H9 (cell line): ENCODE measurements at regions not wholly inside any gene's neighbourhood (a gene's known extent, or its start where the extent isn't known, plus 50 kb on each side); places are given as distances from the start of the nearest gene placed in this dataset.

ENCODE experiments used
- DNase-seq: peaks from one replicate; pipeline ENCODE4 v3.0.0-alpha.2; 2017
- H2AFZ ChIP-seq: one replicate; pipeline ENCODE4 v1.6.1; 2013; ENCODE audit warnings: mild to moderate bottlenecking, low read length, control low read depth, moderate library complexity
- H2AK5ac ChIP-seq: 2 replicates; pipeline ENCODE4 v1.6.1; 2013; ENCODE audit warnings: low read length, control low read depth, mixed read lengths; ENCODE audit not compliant: insufficient read length
- H2BK120ac ChIP-seq: one replicate; pipeline ENCODE4 v1.6.1; 2013; ENCODE audit warnings: low read depth, mild to moderate bottlenecking, low read length, control low read depth, inconsistent platforms; ENCODE audit not compliant: poor library complexity, severe bottlenecking
- H2BK12ac ChIP-seq: 2 replicates; pipeline ENCODE4 v1.6.1; 2013; ENCODE audit warnings: low read length, control low read depth, mixed read lengths, low read depth; ENCODE audit not compliant: insufficient read length
- H2BK15ac ChIP-seq: 2 replicates; pipeline ENCODE4 v1.6.1; 2013; ENCODE audit warnings: low read depth, low read length, control low read depth
- H2BK20ac ChIP-seq: one replicate; pipeline ENCODE4 v1.6.1; 2013; ENCODE audit warnings: low read depth, mild to moderate bottlenecking, low read length, control low read depth, inconsistent platforms; ENCODE audit not compliant: poor library complexity, severe bottlenecking
- H2BK5ac ChIP-seq: 2 replicates; pipeline ENCODE4 v1.6.1; 2013; ENCODE audit warnings: low read length, control low read depth, mixed read lengths; ENCODE audit not compliant: insufficient read length
- H3K14ac ChIP-seq: 2 replicates; pipeline ENCODE4 v1.6.1; 2013; ENCODE audit warnings: low read length, control low read depth; ENCODE audit not compliant: insufficient read depth
- H3K18ac ChIP-seq: 2 replicates; pipeline ENCODE4 v1.6.1; 2013; ENCODE audit warnings: low read depth, mild to moderate bottlenecking, mixed read lengths, low read length, control low read depth; ENCODE audit not compliant: insufficient read length
- H3K23ac ChIP-seq: 2 replicates; pipeline ENCODE4 v1.6.1; 2013; ENCODE audit warnings: low read length, control low read depth, mixed read lengths, low read depth; ENCODE audit not compliant: insufficient read length
- H3K23me2 ChIP-seq: 2 replicates; pipeline ENCODE4 v1.6.1; 2013; ENCODE audit warnings: low read depth, mild to moderate bottlenecking, mixed read lengths, low read length, control low read depth; ENCODE audit not compliant: insufficient read length, poor library complexity, severe bottlenecking
- H3K27ac ChIP-seq: 2 replicates; pipeline ENCODE4 v1.5.1; 2013; ENCODE audit warnings: low read length, control low read depth, mixed read lengths, low read depth; ENCODE audit not compliant: insufficient read length
- H3K27me3 ChIP-seq: 2 replicates; pipeline ENCODE4 v1.6.1; 2013; ENCODE audit warnings: low read length, control low read depth, inconsistent platforms; ENCODE audit not compliant: insufficient read depth
- H3K4ac ChIP-seq: 2 replicates; pipeline ENCODE4 v1.6.1; 2013; ENCODE audit warnings: low read depth, mild to moderate bottlenecking, control low read depth, inconsistent platforms, low read length, moderate library complexity
- H3K4me1 ChIP-seq: 2 replicates; pipeline ENCODE4 v1.6.1; 2013; ENCODE audit warnings: low read length, control low read depth, inconsistent platforms; ENCODE audit not compliant: insufficient read depth
- H3K4me2 ChIP-seq: 2 replicates; pipeline ENCODE4 v1.6.1; 2013; ENCODE audit warnings: low read length, control low read depth, mixed read lengths; ENCODE audit not compliant: insufficient read length, insufficient read depth
- H3K56ac ChIP-seq: 2 replicates; pipeline ENCODE4 v1.6.1; 2013; ENCODE audit warnings: low read depth, mild to moderate bottlenecking, mixed read lengths, low read length, control low read depth; ENCODE audit not compliant: insufficient read length
- H3K79me1 ChIP-seq: 2 replicates; pipeline ENCODE4 v1.6.1; 2013; ENCODE audit warnings: low read depth, mild to moderate bottlenecking, moderate library complexity, low read length, control low read depth, inconsistent platforms; ENCODE audit not compliant: insufficient read depth, poor library complexity, severe bottlenecking
- H3K79me2 ChIP-seq: 2 replicates; pipeline ENCODE4 v1.6.1; 2013; ENCODE audit warnings: low read length, control low read depth, inconsistent platforms; ENCODE audit not compliant: insufficient read depth
- H3K9ac ChIP-seq: 2 replicates; pipeline ENCODE4 v1.6.1; 2013; ENCODE audit warnings: low read length, control low read depth, mixed read lengths; ENCODE audit not compliant: insufficient read length; ENCODE audit errors: extremely low read depth
- H3K9me3 ChIP-seq: one replicate; pipeline ENCODE4 v1.6.1; 2013; ENCODE audit warnings: low read depth, low read length, inconsistent platforms; ENCODE audit not compliant: control insufficient read depth
- H3T11ph ChIP-seq: one replicate; pipeline ENCODE4 v1.6.1; 2013; ENCODE audit warnings: mild to moderate bottlenecking, low read length, control low read depth, inconsistent platforms
- H4K20me1 ChIP-seq: one replicate; pipeline ENCODE4 v1.6.1; 2013; ENCODE audit not compliant: control insufficient read depth, insufficient read length, insufficient read depth
- H4K5ac ChIP-seq: 2 replicates; pipeline ENCODE4 v1.6.1; 2013; ENCODE audit warnings: low read depth, mild to moderate bottlenecking, mixed read lengths, low read length, control low read depth; ENCODE audit not compliant: insufficient read length
- H4K8ac ChIP-seq: replicated peaks from 2 replicates; pipeline ENCODE4 v1.6.1; 2013; ENCODE audit warnings: low read length, control low read depth, mixed read lengths, low read depth; ENCODE audit not compliant: insufficient read length
- H4K91ac ChIP-seq: 2 replicates; pipeline ENCODE4 v1.6.1; 2013; ENCODE audit warnings: low read depth, mild to moderate bottlenecking, moderate library complexity, mixed read lengths, low read length, control low read depth; ENCODE audit not compliant: insufficient read length
- H3K27ac Mint-ChIP-seq, 3 experiments: 2 replicates in 2 of 3; 3 replicates in 1 of 3; pipeline ENCODE4 v1.8.0; 2020 to 2021; ENCODE audit warnings: mixed read lengths in 3 of 3, mild to moderate bottlenecking in 1 of 3, moderate library complexity in 1 of 3
- H3K27me3 Mint-ChIP-seq: 2 replicates; pipeline ENCODE4 v1.8.0; 2021; ENCODE audit warnings: low read depth, mild to moderate bottlenecking, moderate library complexity, mixed read lengths
- H3K36me3 Mint-ChIP-seq, 3 experiments: 2 replicates in 2 of 3; 3 replicates in 1 of 3; pipeline ENCODE4 v1.8.0; 2020 to 2021; ENCODE audit warnings: low read depth in 3 of 3, mixed read lengths in 3 of 3; ENCODE audit not compliant: insufficient read depth in 1 of 3
- H3K4me1 Mint-ChIP-seq, 2 experiments: 2 replicates each; pipeline ENCODE4 v1.8.0; 2020; ENCODE audit warnings: mixed read lengths in 2 of 2
- H3K4me3 Mint-ChIP-seq, 2 experiments: 2 replicates in 1 of 2; 3 replicates in 1 of 2; pipeline ENCODE4 v1.8.0; 2020 to 2021; ENCODE audit warnings: mild to moderate bottlenecking in 2 of 2, mixed read lengths in 2 of 2, moderate library complexity in 1 of 2
- H3K9me3 Mint-ChIP-seq, 2 experiments: 2 replicates in 1 of 2; 3 replicates in 1 of 2; pipeline ENCODE4 v1.8.0; 2020; ENCODE audit warnings: mild to moderate bottlenecking in 2 of 2, mixed read lengths in 2 of 2, moderate library complexity in 1 of 2
- WGBS: extraction: QIAGEN DNeasy Blood & Tissue Kit; methylation state at CpG from one replicate; pipeline ENCODE4 v1.1.7; 2013; ENCODE audit warnings: missing lambda C conversion rate, low lambda C conversion rate, mixed read lengths; ENCODE audit not compliant: insufficient read length; ENCODE audit errors: extremely low coverage; 5-methylcytosine and 5-hydroxymethylcytosine counted together
- TF ChIP-seq, protein P1 (sequence below): fragments of 200-600 bp; sonication (generic); conservative IDR thresholded peaks from 3 replicates; pipeline ENCODE4 v1.8.0; 2021; ENCODE audit warnings: antibody characterized with exemption, mild to moderate bottlenecking

- Histone ChIP-seq H3K4ac (no peak overlapping the region), H3K9me3 (no peaks in the 10 kb centered on the region), H2BK15ac (no peak overlapping the region), H3K4me1 (peaks cover 2% of the 10 kb centered on the region; the same call in 1 of the 2 replicates), H3K18ac (no peak overlapping the region), H3K9ac (no peak overlapping the region), H3K14ac (no peak overlapping the region), H3K79me2 (no peaks in the 10 kb centered on the region), H4K20me1 (no peaks in the 10 kb centered on the region), H4K8ac (no peak overlapping the region), H3K23ac (no peak overlapping the region), H3K79me1 (no peaks in the 10 kb centered on the region), H2BK12ac (no peak overlapping the region), H2AK5ac (no peak overlapping the region), H3T11ph (no peak overlapping the region), H2BK120ac (no peak overlapping the region), H3K23me2 (no peaks in the 10 kb centered on the region), H4K5ac (no peak overlapping the region), H4K91ac (no peak overlapping the region), H2BK20ac (no peak overlapping the region), H2BK5ac (no peak overlapping the region), H3K27me3 (no peaks in the 10 kb centered on the region), H2AFZ (no peak overlapping the region), H3K27ac (no peak overlapping the region), H3K4me2 (no peak overlapping the region), H3K56ac (no peak overlapping the region)
- Mint-ChIP-seq H3K36me3 (no peaks in the 10 kb centered on the region), H3K4me3 (no peak overlapping the region), H3K27me3 (no peaks in the 10 kb centered on the region), H3K4me1 (peaks cover 21 to 22% of the 10 kb centered on the region in 2 experiments), H3K27ac (no peak overlapping the region), H3K9me3 (no peaks in the 10 kb centered on the region)
- no peak for DNase-seq
- TF ChIP-seq, protein P1, sequence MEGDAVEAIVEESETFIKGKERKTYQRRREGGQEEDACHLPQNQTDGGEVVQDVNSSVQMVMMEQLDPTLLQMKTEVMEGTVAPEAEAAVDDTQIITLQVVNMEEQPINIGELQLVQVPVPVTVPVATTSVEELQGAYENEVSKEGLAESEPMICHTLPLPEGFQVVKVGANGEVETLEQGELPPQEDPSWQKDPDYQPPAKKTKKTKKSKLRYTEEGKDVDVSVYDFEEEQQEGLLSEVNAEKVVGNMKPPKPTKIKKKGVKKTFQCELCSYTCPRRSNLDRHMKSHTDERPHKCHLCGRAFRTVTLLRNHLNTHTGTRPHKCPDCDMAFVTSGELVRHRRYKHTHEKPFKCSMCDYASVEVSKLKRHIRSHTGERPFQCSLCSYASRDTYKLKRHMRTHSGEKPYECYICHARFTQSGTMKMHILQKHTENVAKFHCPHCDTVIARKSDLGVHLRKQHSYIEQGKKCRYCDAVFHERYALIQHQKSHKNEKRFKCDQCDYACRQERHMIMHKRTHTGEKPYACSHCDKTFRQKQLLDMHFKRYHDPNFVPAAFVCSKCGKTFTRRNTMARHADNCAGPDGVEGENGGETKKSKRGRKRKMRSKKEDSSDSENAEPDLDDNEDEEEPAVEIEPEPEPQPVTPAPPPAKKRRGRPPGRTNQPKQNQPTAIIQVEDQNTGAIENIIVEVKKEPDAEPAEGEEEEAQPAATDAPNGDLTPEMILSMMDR: no peak
- WGBS: no CpG with 5 or more reads among the region's 3 CpGs
Measured at GRCh38 chr1:93776728-93777127, 95.1 kb upstream of the BCAR3 start.
